OCI-LY7 (cell line): ENCODE measurements at regions not wholly inside any gene's neighbourhood (a gene's known extent, or its start where the extent isn't known, plus 50 kb on each side); places are given as distances from the start of the nearest gene placed in this dataset.

Experiments
- BruUV-seq: library from RNA; stranded (reverse); fragments of 400-500 nt; replicated peaks from 2 replicates; lab custom pipeline; 2021; lab: Mats Ljungman, UMichigan
- CTCF ChIA-PET: fragments of 300-600 bp; sonication (Branson Sonifier 250); formaldehyde crosslinking; loops from one replicate; lab custom pipeline; 2022; ENCODE audit warnings: antibody characterized with exemption; ENCODE audit not compliant: unreplicated experiment; lab: Charles Lee
- POLR2A ChIA-PET: fragments of 300-600 bp; sonication (Branson Sonifier 250); formaldehyde crosslinking; loops from one replicate; lab custom pipeline; 2022; ENCODE audit warnings: antibody characterized with exemption; lab: Charles Lee
- DNase-seq: peaks from one replicate; pipeline ENCODE4 v3.0.0-alpha.2; 2015; ENCODE audit warnings: low spot score
- H2AFZ ChIP-seq: fragments of 200-600 bp; sonication (generic), shearing (Covaris generic); 2 replicates; pipeline ENCODE4 v1.6.1; 2014; ENCODE audit warnings: mild to moderate bottlenecking, antibody characterized with exemption, low read length, moderate library complexity
- H3K27ac ChIP-seq: fragments of 200-600 bp; sonication (generic); 2 replicates; pipeline ENCODE4 v1.5.1; 2014; ENCODE audit warnings: mixed run types, low read depth, mild to moderate bottlenecking, moderate library complexity, low read length, inconsistent platforms; ENCODE audit not compliant: poor library complexity, severe bottlenecking
- H3K36me3 ChIP-seq: fragments of 200-600 bp; sonication (generic); 2 replicates; pipeline ENCODE4 v1.6.1; 2014; ENCODE audit warnings: mild to moderate bottlenecking, antibody characterized with exemption, low read length, moderate library complexity, mixed read lengths; ENCODE audit not compliant: insufficient read depth
- H3K4me1 ChIP-seq: fragments of 200-600 bp; sonication (generic); 2 replicates; pipeline ENCODE4 v1.5.1; 2014; ENCODE audit warnings: mild to moderate bottlenecking, low read length; ENCODE audit not compliant: insufficient read depth, poor library complexity, severe bottlenecking
- H3K4me2 ChIP-seq: fragments of 200-600 bp; sonication (generic); 2 replicates; pipeline ENCODE4 v1.6.1; 2014; ENCODE audit warnings: mild to moderate bottlenecking, low read length
- H3K4me3 ChIP-seq: fragments of 200-600 bp; sonication (generic); 2 replicates; pipeline ENCODE4 v1.5.1; 2014; ENCODE audit warnings: mild to moderate bottlenecking, low read depth, low read length; ENCODE audit not compliant: poor library complexity, severe bottlenecking
- H3K79me2 ChIP-seq: fragments of 200-600 bp; sonication (generic); 2 replicates; pipeline ENCODE4 v1.6.1; 2016; ENCODE audit warnings: low read depth, mild to moderate bottlenecking, low read length, moderate library complexity, mixed read lengths; ENCODE audit not compliant: insufficient read depth
- H3K9me2 ChIP-seq: fragments of 200-600 bp; sonication (generic); 2 replicates; pipeline ENCODE4 v1.6.1; 2016; ENCODE audit warnings: mild to moderate bottlenecking, low read length, mixed read lengths; ENCODE audit not compliant: insufficient read depth
- H3K9me3 ChIP-seq: fragments of 200-600 bp; sonication (generic); 2 replicates; pipeline ENCODE4 v1.6.1; 2014; ENCODE audit warnings: mild to moderate bottlenecking, mixed run types, low read length, mixed read lengths
- H4K20me1 ChIP-seq: fragments of 200-600 bp; sonication (generic); 2 replicates; pipeline ENCODE4 v1.6.1; 2014; ENCODE audit warnings: mild to moderate bottlenecking, antibody characterized with exemption, low read length, moderate library complexity, mixed read lengths; ENCODE audit not compliant: insufficient read depth
- CTCF ChIP-seq: fragments of 200-600 bp; sonication (generic); conservative IDR thresholded peaks from 2 replicates; pipeline ENCODE4 v1.5.1; 2014; ENCODE audit warnings: mild to moderate bottlenecking, antibody characterized with exemption, low read length, moderate library complexity, mixed read lengths
- EZH2phosphoT487 ChIP-seq: fragments of 200-600 bp; sonication (generic); IDR thresholded peaks from 2 replicates; pipeline ENCODE4 v1.6.1; 2018; ENCODE audit warnings: low read depth, borderline replicate concordance, mild to moderate bottlenecking, mixed run types, antibody characterized with exemption, low read length, moderate library complexity, mixed read lengths
- intact Hi-C: fragments of 100-400 bp; cut with micrococcal nuclease; formaldehyde crosslinking; loops from one replicate; pipeline ENCODE4 v1.10.0; 2022; ENCODE audit not compliant: unreplicated experiment

- no peak for TF ChIP-seq EZH2phosphoT487
- Histone ChIP-seq H3K36me3 (no peaks in the 10 kb centered on the region), H3K4me1 (no peaks in the 10 kb centered on the region), H4K20me1 (no peaks in the 10 kb centered on the region), H3K27ac (no peak overlapping the region), H3K79me2 (no peaks in the 10 kb centered on the region), H3K4me3 (no peak overlapping the region), H3K9me2 (no peaks in the 10 kb centered on the region), H2AFZ (no peak overlapping the region), H3K9me3 (no peaks in the 10 kb centered on the region), H3K4me2 (no peak overlapping the region)
- no peak for DNase-seq
- intact Hi-C loops: loop anchor here (10.0 kb wide), 1 partner anchor 64 kb away; no protein-coding TSS in a partner anchor
- POLR2A ChIA-PET: interaction anchor here (1.3 kb wide), 1 partner anchor 8 kb away, joined by 3 read pairs; no protein-coding TSS in a partner anchor
- BruUV-seq: no TSS peak
- CTCF ChIA-PET: no interaction called here
Observed at GRCh38 chr17:71229070-71229469, 891.8 kb upstream of the SOX9 start.

- H3K36me3 ChIP-seq: no peaks in the 10 kb centered on the region
- no peak for TF ChIP-seq CTCF
- no peak for TF ChIP-seq EZH2phosphoT487
- H3K9me3 ChIP-seq: no peaks in the 10 kb centered on the region
- H3K4me1 ChIP-seq: no peaks in the 10 kb centered on the region
- H3K79me2 ChIP-seq: no peaks in the 10 kb centered on the region
- POLR2A ChIA-PET: interaction anchor here (0.7 kb wide), 1 partner anchor 22 kb away, joined by 3 read pairs; no protein-coding TSS in a partner anchor
- CTCF ChIA-PET: no interaction called here
- H2AFZ ChIP-seq: no peak overlapping the region
- no peak overlapping the region for H3K4me3 ChIP-seq
- no peaks in the 10 kb centered on the region for H3K9me2 ChIP-seq
- H3K4me2 ChIP-seq: no peak overlapping the region
- DNase-seq: no peak
- no TSS peak for BruUV-seq
- H4K20me1 ChIP-seq: no peaks in the 10 kb centered on the region
- intact Hi-C loops: no loop called here
- no peak overlapping the region for H3K27ac ChIP-seq
Observed at GRCh38 chr17:71232801-71233559, 887.8 kb upstream of the SOX9 start.

DNA sequence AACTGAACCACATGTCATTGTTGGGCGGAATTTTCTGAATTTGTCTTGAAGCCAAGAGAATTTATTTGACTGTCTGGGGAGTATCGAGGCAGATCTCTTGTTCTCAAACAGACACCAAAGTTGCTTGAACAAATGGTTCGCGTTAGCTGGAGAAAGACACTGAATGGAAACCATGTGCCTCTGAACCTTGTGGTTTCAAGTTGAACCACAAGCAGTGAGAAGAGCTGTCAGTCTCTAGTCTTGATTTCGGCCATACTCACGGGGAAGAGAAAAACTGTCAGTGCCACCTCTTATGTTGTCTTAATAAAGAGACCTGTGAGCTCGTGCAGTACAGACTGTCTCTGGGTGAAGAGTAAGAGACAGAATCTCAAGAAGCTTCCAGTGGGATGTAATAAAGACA lies 886.5 kb upstream of the SOX9 start:
- Histone ChIP-seq H3K27ac (no peak overlapping the region), H3K4me1 (no peaks in the 10 kb centered on the region), H2AFZ (no peak overlapping the region), H3K4me3 (no peak overlapping the region), H3K4me2 (no peak overlapping the region), H3K36me3 (no peaks in the 10 kb centered on the region), H3K79me2 (no peaks in the 10 kb centered on the region), H4K20me1 (no peaks in the 10 kb centered on the region), H3K9me3 (no peaks in the 10 kb centered on the region), H3K9me2 (no peaks in the 10 kb centered on the region)
- TF ChIP-seq EZH2phosphoT487: no peak
- no peak for TF ChIP-seq CTCF
- DNase-seq: no peak
- CTCF ChIA-PET: no interaction called here
- BruUV-seq: no TSS peak
- POLR2A ChIA-PET: no interaction called here
- intact Hi-C loops: no loop called here
